ENCODE measurements at regions not wholly inside any gene's neighbourhood (a gene's known extent, or its start where the extent isn't known, plus 50 kb on each side); places are given as distances from the start of the nearest gene placed in this dataset.
"Not testable (repeated sequence)": the region's sequence is repeated elsewhere in the genome, so short reads cannot be mapped to it uniquely, and the experiment has no call there.

GRCh38 chr5:158446761-158447160 lies 587.8 kb upstream of the CLINT1 start:
- not testable (repeated sequence) for DNase-seq (ENCODE audit: low read depth)

GRCh38 chr5:158439204-158439603 lies 580.3 kb upstream of the CLINT1 start:
- not testable (repeated sequence) for DNase-seq (ENCODE audit: low read depth)

GRCh38 chr5:158436271-158437065 lies 577.5 kb upstream of the CLINT1 start:
- no peak for DNase-seq (ENCODE audit: low read depth)

GRCh38 chr5:158435161-158435616 lies 576.2 kb upstream of the CLINT1 start:
- DNase-seq (ENCODE audit: low read depth): no peak

GRCh38 chr5:158434749-158435148 lies 575.8 kb upstream of the CLINT1 start:
- no peak for DNase-seq (ENCODE audit: low read depth)

- DNase-seq (ENCODE audit: low read depth): no peak
Measured at GRCh38 chr5:158433634-158434033, 574.7 kb upstream of the CLINT1 start.

GRCh38 chr5:158431369-158432029 lies 572.6 kb upstream of the CLINT1 start:
- DNase-seq (ENCODE audit: low read depth): peak; percentile 55

DNA sequence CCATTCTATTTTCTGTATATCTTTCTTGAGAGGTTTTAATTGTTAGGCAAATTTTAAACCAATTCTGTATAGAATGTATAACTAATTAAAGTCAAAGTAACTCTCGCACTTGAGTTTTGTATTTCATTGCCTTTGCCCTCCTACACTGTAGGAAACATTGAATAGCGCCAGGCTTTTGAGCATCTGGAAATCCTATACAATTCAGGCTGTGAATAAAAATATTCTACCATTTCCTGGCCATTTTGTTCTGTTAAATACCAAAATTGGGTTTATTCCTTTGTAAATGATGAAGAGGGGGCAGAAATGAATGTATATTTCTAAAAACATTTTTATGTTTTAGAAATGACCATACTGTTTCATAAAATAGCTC lies 571.8 kb upstream of the CLINT1 start:
- no peak for DNase-seq (ENCODE audit: low read depth)

DNA sequence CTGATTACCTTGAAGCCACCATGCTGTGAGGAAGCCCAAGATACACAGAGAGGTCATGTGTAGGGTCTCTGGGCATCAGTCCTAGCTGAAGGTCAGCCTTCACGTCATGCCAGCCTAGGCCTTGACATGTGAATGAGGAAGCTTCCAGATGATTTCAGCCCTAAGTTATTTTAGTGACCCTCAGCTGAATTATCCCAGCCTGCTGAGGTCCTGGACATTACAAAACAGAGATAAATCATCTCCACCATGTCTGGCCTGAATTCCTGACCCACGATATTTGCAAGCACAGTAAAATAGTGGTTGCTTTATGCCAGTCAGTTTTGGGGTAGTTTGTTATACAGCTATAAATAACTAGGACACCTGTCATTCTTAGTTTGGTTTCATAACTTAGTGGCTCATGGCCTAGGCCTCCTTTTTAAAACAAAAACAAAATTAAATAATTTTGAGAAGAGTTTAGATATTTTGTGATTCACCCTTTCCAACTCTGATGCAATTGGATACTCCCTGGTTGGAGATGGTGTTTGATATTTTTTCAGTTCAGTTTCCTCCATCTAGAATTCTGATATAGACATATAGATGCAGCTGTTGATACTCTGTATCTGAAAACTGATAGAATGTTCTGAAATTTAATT lies 571.3 kb upstream of the CLINT1 start:
- no peak for DNase-seq (ENCODE audit: low read depth)

- DNase-seq (ENCODE audit: low read depth): no peak
Measured at GRCh38 chr5:158429564-158429963, 570.6 kb upstream of the CLINT1 start.

DNA sequence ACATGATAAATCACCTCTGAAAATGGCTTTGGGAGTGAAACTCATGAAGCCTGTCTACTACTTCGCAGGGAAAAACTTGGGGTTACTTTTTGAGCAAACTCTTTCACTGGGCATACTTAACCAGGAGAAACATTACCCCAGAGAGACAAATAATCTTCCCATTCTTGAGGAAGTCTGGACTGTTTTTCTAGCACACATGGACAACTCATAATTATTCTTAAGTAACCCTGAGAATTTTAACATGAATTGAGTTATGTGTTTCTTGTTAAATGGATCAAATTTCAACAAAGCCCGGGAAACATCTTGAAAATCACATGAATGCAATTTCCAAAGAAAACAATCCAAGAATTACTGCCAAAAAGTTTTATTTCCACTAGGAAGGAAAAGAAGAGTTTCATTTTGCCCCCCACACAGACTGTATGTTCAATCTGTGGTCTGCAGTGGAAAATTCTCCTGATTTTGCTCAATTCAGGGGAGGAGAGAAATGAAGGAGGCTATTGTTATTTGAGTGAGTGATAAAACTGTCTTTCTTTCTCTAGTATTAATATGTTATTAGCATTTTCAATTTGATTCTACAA lies 564.8 kb upstream of the CLINT1 start:
- no peak for DNase-seq (ENCODE audit: low read depth)

GRCh38 chr5:158422653-158423515 lies 563.9 kb upstream of the CLINT1 start:
- no peak for DNase-seq (ENCODE audit: low read depth)

- no peak for DNase-seq (ENCODE audit: low read depth)
Measured at GRCh38 chr5:158421319-158421718, 562.4 kb upstream of the CLINT1 start.

- no peak for DNase-seq (ENCODE audit: low read depth)
Measured at GRCh38 chr5:158419186-158419585, 560.2 kb upstream of the CLINT1 start.

GRCh38 chr5:158414780-158415179 lies 555.8 kb upstream of the CLINT1 start:
- peak; percentile 85 for DNase-seq (ENCODE audit: low read depth)

GRCh38 chr5:158414333-158414762 lies 555.4 kb upstream of the CLINT1 start:
- DNase-seq (ENCODE audit: low read depth): no peak

DNA sequence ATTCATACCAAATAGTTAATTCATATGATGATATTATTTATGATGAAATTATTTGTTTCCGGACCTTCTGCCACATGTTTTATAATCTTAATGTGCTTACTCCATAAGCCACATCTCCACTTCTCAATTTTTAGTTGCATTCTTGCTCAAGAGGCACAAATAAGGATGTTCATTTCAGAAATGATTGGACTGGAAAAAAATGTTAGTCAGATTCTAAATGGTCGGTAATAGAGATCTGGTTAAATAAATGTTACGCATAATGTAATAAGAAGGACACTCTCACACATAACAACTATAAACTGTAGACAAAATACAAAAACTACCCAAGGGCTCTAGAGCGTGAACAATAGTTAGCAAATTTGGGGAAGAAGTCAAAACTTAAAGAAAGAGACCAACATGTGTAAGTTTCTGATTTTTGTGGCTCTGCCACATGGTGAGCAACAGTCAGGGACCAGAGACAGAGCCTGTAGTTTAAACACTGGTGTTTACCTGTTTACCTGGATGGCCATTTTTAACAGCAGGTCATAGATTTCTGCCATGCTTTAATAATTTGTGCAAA lies 554.3 kb upstream of the CLINT1 start:
- no peak for DNase-seq (ENCODE audit: low read depth)

GRCh38 chr5:158410976-158411375 lies 552.0 kb upstream of the CLINT1 start:
- peak; percentile 42 for DNase-seq (ENCODE audit: low read depth)

- DNase-seq (ENCODE audit: low read depth): no peak
Measured at GRCh38 chr5:158409507-158409906, 550.6 kb upstream of the CLINT1 start.

DNA sequence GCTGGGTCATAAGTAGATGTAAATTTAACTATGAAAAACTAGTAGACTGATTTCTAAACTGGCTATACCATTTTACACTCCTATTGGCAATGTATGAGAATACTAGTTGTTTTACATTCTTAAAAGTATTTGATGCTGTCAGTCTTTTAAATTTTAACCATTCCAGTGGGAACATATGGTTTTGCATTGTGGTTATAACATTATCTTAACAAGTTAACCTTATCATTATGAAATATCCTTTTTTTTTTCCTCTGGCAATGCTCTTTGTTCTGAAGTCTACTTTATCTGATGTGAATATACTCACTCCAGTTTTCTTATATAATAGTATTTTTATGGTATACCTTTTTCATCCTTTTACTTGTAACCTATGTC lies 548.9 kb upstream of the CLINT1 start:
- DNase-seq (ENCODE audit: low read depth): no peak
